Uterus (tissue), 3 donors: ENCODE measurements at regions not wholly inside any gene's neighbourhood (a gene's known extent, or its start where the extent isn't known, plus 50 kb on each side); places are given as distances from the start of the nearest gene placed in this dataset.

Source experiments
- DNase-seq, 2 donors: peaks; one replicate each; pipeline ENCODE4 v3.0.0-alpha.2; 2019 to 2020
- H3K27ac ChIP-seq, 2 donors: fragments of 200-600 bp; sonication (generic); 1 replicate in 1 of 2; 2 replicates in 1 of 2; pipeline ENCODE4 v1.5.1; 2016 to 2018
- H3K27me3 ChIP-seq, 2 donors: fragments of 200-600 bp; sonication (generic); one replicate each; pipeline ENCODE4 v1.5.1; 2018 to 2019; ENCODE audit warnings: control low read depth in 1 of 2
- H3K36me3 ChIP-seq, 2 donors: fragments of 200-600 bp; sonication (generic); one replicate each; pipeline ENCODE4 v1.5.1; 2019; ENCODE audit warnings: control low read depth in 1 of 2
- H3K4me1 ChIP-seq, 2 donors: fragments of 200-600 bp; sonication (generic); one replicate each; pipeline ENCODE4 v1.5.1; 2018 to 2019; ENCODE audit warnings: control low read depth in 1 of 2
- H3K4me3 ChIP-seq, 2 donors: fragments of 200-600 bp; sonication (generic); 1 replicate in 1 of 2; 2 replicates in 1 of 2; pipeline ENCODE4 v1.5.1; 2018 to 2019; ENCODE audit warnings: mild to moderate bottlenecking in 1 of 2
- H3K9me3 ChIP-seq, 2 donors: fragments of 200-600 bp; sonication (generic); one replicate each; pipeline ENCODE4 v1.5.1; 2019; ENCODE audit warnings: control low read depth in 1 of 2
- POLR2A ChIP-seq, 2 donors: fragments of 450-650 bp; IDR thresholded peaks; one replicate each; pipeline ENCODE4 v1.6.1; 2016; ENCODE audit warnings: antibody characterized with exemption in 2 of 2, mild to moderate bottlenecking in 1 of 2, moderate library complexity in 1 of 2
- intact Hi-C: fragments of 100-400 bp; cut with DNase I; formaldehyde crosslinking; loops from one replicate; pipeline ENCODE4 v1.15.1; 2023; ENCODE audit warnings: low total_unique reads
- TF ChIP-seq, protein P1 (sequence below), 4 experiments: fragments of 200-600 bp in 2 of 4; fragments of 450-650 bp in 2 of 4; sonication (generic) in 2 of 4; IDR thresholded peaks; one replicate each; pipeline ENCODE4 v1.5.1; 2016 to 2019; ENCODE audit warnings: antibody characterized with exemption in 4 of 4, mild to moderate bottlenecking in 2 of 4, moderate library complexity in 1 of 4
- donor health status: DM: yes; HTN: yes; CAD: no.

GRCh38 chr7:10222976-10223375 is 750.7 kb upstream of the PHF14 start:
- no peak for DNase-seq
- H3K4me1 ChIP-seq: no peaks in the 10 kb centered on the region
- TF ChIP-seq, protein P1, sequence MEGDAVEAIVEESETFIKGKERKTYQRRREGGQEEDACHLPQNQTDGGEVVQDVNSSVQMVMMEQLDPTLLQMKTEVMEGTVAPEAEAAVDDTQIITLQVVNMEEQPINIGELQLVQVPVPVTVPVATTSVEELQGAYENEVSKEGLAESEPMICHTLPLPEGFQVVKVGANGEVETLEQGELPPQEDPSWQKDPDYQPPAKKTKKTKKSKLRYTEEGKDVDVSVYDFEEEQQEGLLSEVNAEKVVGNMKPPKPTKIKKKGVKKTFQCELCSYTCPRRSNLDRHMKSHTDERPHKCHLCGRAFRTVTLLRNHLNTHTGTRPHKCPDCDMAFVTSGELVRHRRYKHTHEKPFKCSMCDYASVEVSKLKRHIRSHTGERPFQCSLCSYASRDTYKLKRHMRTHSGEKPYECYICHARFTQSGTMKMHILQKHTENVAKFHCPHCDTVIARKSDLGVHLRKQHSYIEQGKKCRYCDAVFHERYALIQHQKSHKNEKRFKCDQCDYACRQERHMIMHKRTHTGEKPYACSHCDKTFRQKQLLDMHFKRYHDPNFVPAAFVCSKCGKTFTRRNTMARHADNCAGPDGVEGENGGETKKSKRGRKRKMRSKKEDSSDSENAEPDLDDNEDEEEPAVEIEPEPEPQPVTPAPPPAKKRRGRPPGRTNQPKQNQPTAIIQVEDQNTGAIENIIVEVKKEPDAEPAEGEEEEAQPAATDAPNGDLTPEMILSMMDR (IDR thresholded peaks at IDR 0.05): no peak
- TF ChIP-seq POLR2A (IDR thresholded peaks at IDR 0.05): no peak
- H3K9me3 ChIP-seq: no peaks in the 10 kb centered on the region
- H3K27ac ChIP-seq: no peak overlapping the region
- no peaks in the 10 kb centered on the region for H3K27me3 ChIP-seq
- intact Hi-C loops: no loop called here
- no peak overlapping the region for H3K4me3 ChIP-seq
- H3K36me3 ChIP-seq: no peaks in the 10 kb centered on the region

DNA sequence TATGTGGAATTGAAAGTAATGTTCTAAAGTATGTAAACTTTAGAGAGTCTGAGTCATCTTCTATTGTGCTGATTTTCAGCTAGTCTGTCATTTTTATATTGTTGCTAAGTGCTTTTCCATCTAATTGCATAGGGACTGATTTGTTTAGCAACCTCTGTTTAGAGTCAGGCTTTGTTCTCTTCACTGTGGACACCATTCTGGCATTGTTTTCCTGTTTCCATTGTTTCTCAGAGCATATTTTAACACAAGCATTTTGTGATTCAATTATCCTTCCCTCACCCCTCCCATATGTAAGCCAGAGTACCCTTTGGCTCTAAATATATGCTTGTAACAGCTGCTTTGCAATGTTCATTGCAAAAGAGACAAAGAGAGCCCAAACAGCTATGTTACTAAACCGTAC is 748.4 kb upstream of the PHF14 start:
- DNase-seq: no peak
- TF ChIP-seq POLR2A (IDR thresholded peaks at IDR 0.05): no peak
- TF ChIP-seq, protein P1 (IDR thresholded peaks at IDR 0.05): no peak
- Histone ChIP-seq H3K27ac (no peak overlapping the region), H3K36me3 (no peaks in the 10 kb centered on the region), H3K27me3 (no peaks in the 10 kb centered on the region), H3K4me3 (no peak overlapping the region), H3K4me1 (no peaks in the 10 kb centered on the region), H3K9me3 (no peaks in the 10 kb centered on the region)
- intact Hi-C loops: no loop called here

DNA sequence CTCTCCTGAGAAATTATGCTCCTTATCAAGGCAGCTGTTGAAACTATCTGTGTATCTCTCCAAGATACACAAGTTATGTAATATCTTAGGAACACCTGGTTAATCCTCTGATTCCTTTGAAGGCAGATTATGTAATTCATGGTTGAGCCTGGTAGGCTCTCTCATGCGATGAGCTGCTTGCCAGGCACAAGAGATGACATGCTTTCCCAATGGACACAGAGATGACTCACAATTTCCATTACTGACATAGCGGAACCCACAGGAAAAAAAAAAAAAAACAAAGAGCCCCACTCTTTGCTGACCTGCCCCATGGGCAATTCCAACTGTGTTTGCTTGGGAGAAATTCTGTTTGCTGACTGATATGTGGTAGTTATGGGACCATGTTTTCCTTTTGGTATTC is 736.4 kb upstream of the PHF14 start:
- intact Hi-C loops: no loop called here
- Histone ChIP-seq H3K27me3 (no peaks in the 10 kb centered on the region), H3K4me3 (no peak overlapping the region), H3K4me1 (no peaks in the 10 kb centered on the region), H3K36me3 (no peaks in the 10 kb centered on the region), H3K9me3 (no peaks in the 10 kb centered on the region), H3K27ac (no peak overlapping the region)
- DNase-seq: no peak
- TF ChIP-seq, protein P1 (IDR thresholded peaks at IDR 0.05): no peak
- TF ChIP-seq POLR2A (IDR thresholded peaks at IDR 0.05): no peak

- Histone ChIP-seq H3K27me3 (no peaks in the 10 kb centered on the region), H3K4me1 (no peaks in the 10 kb centered on the region), H3K9me3 (no peaks in the 10 kb centered on the region), H3K4me3 (no peak overlapping the region), H3K27ac (no peak overlapping the region), H3K36me3 (no peaks in the 10 kb centered on the region)
- intact Hi-C loops: no loop called here
- no peak for TF ChIP-seq POLR2A (IDR thresholded peaks at IDR 0.05)
- TF ChIP-seq, protein P1 (IDR thresholded peaks at IDR 0.05): no peak
- DNase-seq: no peak
Measured at GRCh38 chr7:10238641-10239040, 735.0 kb upstream of the PHF14 start.

DNA sequence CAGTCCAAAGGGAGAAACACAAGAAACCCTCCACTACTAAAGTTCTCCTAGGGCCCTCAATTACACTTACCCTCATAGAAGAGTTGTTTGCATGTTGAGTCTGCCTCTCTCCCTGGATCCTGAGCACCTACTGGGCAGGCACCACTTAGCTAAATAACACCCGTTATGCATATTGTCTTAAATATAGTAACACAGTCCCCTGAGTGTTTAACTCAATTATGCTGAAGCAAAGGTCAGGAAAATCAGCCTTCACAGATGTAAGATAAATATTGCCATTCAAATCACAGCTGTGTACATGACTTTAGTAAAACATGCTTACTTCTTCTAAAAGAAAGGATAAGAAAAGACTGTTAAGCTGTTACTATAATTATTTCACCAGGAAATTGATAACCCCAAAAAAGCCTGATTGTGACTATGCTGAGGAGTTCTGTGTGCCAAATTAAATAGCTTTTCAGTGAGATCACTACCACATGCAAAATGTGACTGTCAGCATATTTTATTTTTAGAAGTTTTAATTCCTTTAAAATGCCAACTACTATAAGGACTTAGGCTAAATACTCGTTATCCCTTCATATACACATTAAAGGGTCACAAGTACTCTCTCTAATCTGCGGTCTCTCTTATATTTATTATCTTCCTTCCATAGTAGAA is 733.9 kb upstream of the PHF14 start:
- no peaks in the 10 kb centered on the region for H3K4me1 ChIP-seq
- no peak overlapping the region for H3K4me3 ChIP-seq
- no peak overlapping the region for H3K27ac ChIP-seq
- no peaks in the 10 kb centered on the region for H3K27me3 ChIP-seq
- H3K36me3 ChIP-seq: no peaks in the 10 kb centered on the region
- TF ChIP-seq, protein P1 (IDR thresholded peaks at IDR 0.05): no peak
- TF ChIP-seq POLR2A (IDR thresholded peaks at IDR 0.05): no peak
- H3K9me3 ChIP-seq: no peaks in the 10 kb centered on the region
- intact Hi-C loops: no loop called here
- DNase-seq: no peak
